ENCODE measurements at regions not wholly inside any gene's neighbourhood (a gene's known extent, or its start where the extent isn't known, plus 50 kb on each side); places are given as distances from the start of the nearest gene placed in this dataset.
A peak's percentile ranks its signal among the peaks of the same experiment; 100 is the strongest.

DNA sequence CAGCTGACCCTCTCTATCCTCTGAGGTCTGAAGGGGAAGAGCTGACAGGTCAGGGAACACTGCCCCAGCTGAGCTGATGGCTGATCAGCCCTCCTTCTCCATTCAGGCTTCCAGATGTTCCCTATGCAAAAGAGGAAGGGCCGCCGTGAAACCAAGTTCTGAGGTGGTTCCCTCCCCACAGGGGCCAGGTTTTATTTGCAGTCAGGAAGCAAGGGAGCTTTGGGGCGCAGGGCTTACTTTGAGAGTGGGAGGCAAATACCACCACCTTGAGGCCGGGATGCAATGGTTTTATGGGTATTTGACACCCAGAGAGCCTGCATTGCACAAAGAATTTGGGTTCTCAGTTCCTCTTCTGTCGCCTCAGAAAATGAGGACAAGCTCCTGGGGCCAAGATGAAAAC, 186.9 kb downstream of the ARRDC4 start:
- no peak overlapping the region for H3K4me2 ChIP-seq (replicated peaks; ENCODE audit: low read depth, low read length, poor library complexity, severe bottlenecking)
- no peak for TF ChIP-seq CTCF (IDR thresholded peaks at IDR 0.05)
- no peak for TF ChIP-seq EZH2 (IDR thresholded peaks at IDR 0.05; ENCODE audit: borderline replicate concordance, insufficient read depth, low read depth, low read length, poor library complexity, severe bottlenecking)
- no peak overlapping the region for H2AFZ ChIP-seq (ENCODE audit: insufficient read depth, low read depth, low read length, poor library complexity, severe bottlenecking)
- peaks cover 4% of the 10 kb centered on the region for H3K27me3 Mint-ChIP-seq
- H3K27ac ChIP-seq (ENCODE audit: low read length in 2 of 2), result no peak overlapping the region
- H3K4me1 ChIP-seq (ENCODE audit: control insufficient read depth in 2 of 2, insufficient read depth in 2 of 2, low read length in 2 of 2), result peaks cover 7 to 14% of the 10 kb centered on the region in 2 donors
- 0% methylated on average over 5 of the region's 5 CpGs for WGBS (ENCODE audit: insufficient coverage)
- CTCF ChIA-PET, result no interaction called here
- no peak overlapping the region for H3K9ac ChIP-seq (ENCODE audit: low read length)
- H3K4me1 Mint-ChIP-seq, result peaks cover 17% of the 10 kb centered on the region
- intact Hi-C loops (cut with micrococcal nuclease), result no loop called here
- peaks cover 0 to 2% (median 0%) of the 10 kb centered on the region in 3 donors for H3K9me3 ChIP-seq (ENCODE audit: control extremely low read depth in 1 of 3, control insufficient read depth in 2 of 3, insufficient read depth in 1 of 3, low read length in 2 of 3)
- POLR2A ChIA-PET, result no interaction called here
- no peaks in the 10 kb centered on the region for H3K79me2 ChIP-seq (ENCODE audit: control insufficient read depth, insufficient read depth, low read length)
- DNase-seq, result no peak
- H3K27ac Mint-ChIP-seq, result no peak overlapping the region
- H3K27me3 ChIP-seq (replicated peaks in 1 of 4; ENCODE audit: control extremely low read depth in 1 of 4, control insufficient read depth in 3 of 4, insufficient read depth in 4 of 4, low read length in 3 of 4), result no peaks in the 10 kb centered on the region
- H4K20me1 ChIP-seq (ENCODE audit: control insufficient read depth, insufficient read depth, low read length, poor library complexity, severe bottlenecking), result no peaks in the 10 kb centered on the region
- no peak overlapping the region for H3K4me3 ChIP-seq (ENCODE audit: control extremely low read depth in 1 of 5, extremely low read depth in 1 of 5, insufficient read depth in 1 of 5, low read depth in 2 of 5, low read length in 4 of 5)
- H3K9me3 Mint-ChIP-seq (ENCODE audit: insufficient read depth), result no peaks in the 10 kb centered on the region
- no peaks in the 10 kb centered on the region for H3K36me3 ChIP-seq (replicated peaks in 1 of 2; ENCODE audit: control extremely low read depth in 1 of 2, control insufficient read depth in 1 of 2, extremely low read depth in 1 of 2, insufficient read depth in 2 of 2, low read length in 1 of 2)
- no peak for ATAC-seq (ENCODE audit: low read depth)
- no peak overlapping the region for H3K4me3 Mint-ChIP-seq

DNA sequence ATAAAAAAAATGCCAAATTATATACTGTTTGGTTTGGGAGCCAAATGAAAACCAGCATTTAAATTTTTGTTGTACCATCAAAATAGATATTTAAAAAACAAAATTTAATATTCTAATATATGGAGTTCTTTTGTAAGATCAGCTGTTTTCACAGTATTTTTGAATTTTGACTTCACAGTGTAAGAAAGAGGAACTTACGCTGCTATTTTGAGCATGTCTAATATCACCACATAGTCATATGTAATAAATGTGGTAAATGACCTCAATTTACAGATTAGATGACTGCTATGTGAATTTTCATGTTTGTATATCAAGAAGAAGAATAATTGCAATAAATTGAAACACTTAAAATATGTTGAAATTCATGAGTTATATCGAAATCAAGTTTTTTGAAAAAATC, 189.6 kb downstream of the ARRDC4 start:
- H3K9me3 Mint-ChIP-seq (ENCODE audit: insufficient read depth), result no peaks in the 10 kb centered on the region
- intact Hi-C loops (cut with micrococcal nuclease), result no loop called here
- H3K4me3 ChIP-seq (ENCODE audit: control extremely low read depth in 1 of 5, extremely low read depth in 1 of 5, insufficient read depth in 1 of 5, low read depth in 2 of 5, low read length in 4 of 5), result no peak overlapping the region
- no peak overlapping the region for H3K4me2 ChIP-seq (replicated peaks; ENCODE audit: low read depth, low read length, poor library complexity, severe bottlenecking)
- peaks cover 0 to 4% (median 2%) of the 10 kb centered on the region in 3 donors for H3K9me3 ChIP-seq (ENCODE audit: control extremely low read depth in 1 of 3, control insufficient read depth in 2 of 3, insufficient read depth in 1 of 3, low read length in 2 of 3)
- no peaks in the 10 kb centered on the region for H3K27me3 ChIP-seq (replicated peaks in 1 of 4; ENCODE audit: control extremely low read depth in 1 of 4, control insufficient read depth in 3 of 4, insufficient read depth in 4 of 4, low read length in 3 of 4)
- DNase-seq (no peak), ATAC-seq (ENCODE audit: low read depth) (no peak)
- TF ChIP-seq EZH2 (IDR thresholded peaks at IDR 0.05; ENCODE audit: borderline replicate concordance, insufficient read depth, low read depth, low read length, poor library complexity, severe bottlenecking) (no peak), CTCF (IDR thresholded peaks at IDR 0.05) (no peak)
- no peaks in the 10 kb centered on the region for H3K36me3 ChIP-seq (replicated peaks in 1 of 2; ENCODE audit: control extremely low read depth in 1 of 2, control insufficient read depth in 1 of 2, extremely low read depth in 1 of 2, insufficient read depth in 2 of 2, low read length in 1 of 2)
- no CpG with 5 or more reads among the region's 2 CpGs for WGBS (ENCODE audit: insufficient coverage)
- peaks cover 17% of the 10 kb centered on the region for H3K4me1 Mint-ChIP-seq
- peaks cover 7 to 14% of the 10 kb centered on the region in 2 donors for H3K4me1 ChIP-seq (ENCODE audit: control insufficient read depth in 2 of 2, insufficient read depth in 2 of 2, low read length in 2 of 2)
- no peak overlapping the region for H3K27ac Mint-ChIP-seq
- ChIA-PET POLR2A (no interaction called here), CTCF (no interaction called here)
- H3K27me3 Mint-ChIP-seq, result peaks cover 4% of the 10 kb centered on the region
- H3K27ac ChIP-seq (ENCODE audit: low read length in 2 of 2), result peak overlapping the region in 1 of 2 donors; percentile 25
- H4K20me1 ChIP-seq (ENCODE audit: control insufficient read depth, insufficient read depth, low read length, poor library complexity, severe bottlenecking), result no peaks in the 10 kb centered on the region
- no peak overlapping the region for H3K9ac ChIP-seq (ENCODE audit: low read length)
- H3K79me2 ChIP-seq (ENCODE audit: control insufficient read depth, insufficient read depth, low read length), result no peaks in the 10 kb centered on the region
- no peak overlapping the region for H2AFZ ChIP-seq (ENCODE audit: insufficient read depth, low read depth, low read length, poor library complexity, severe bottlenecking)
- no peak overlapping the region for H3K4me3 Mint-ChIP-seq
